SK-N-MC (cell line): ENCODE measurements at regions not wholly inside any gene's neighbourhood (a gene's known extent, or its start where the extent isn't known, plus 50 kb on each side); places are given as distances from the start of the nearest gene placed in this dataset.

Experiments
- EZH2 ChIP-seq: fragments of 200-600 bp; sonication (generic); IDR thresholded peaks from one replicate; pipeline ENCODE4 v1.6.1; 2017; ENCODE audit warnings: antibody characterized with exemption
- FOXP2 ChIP-seq: optimal IDR thresholded peaks from 2 replicates; pipeline ENCODE3; 2011; ENCODE audit warnings: mild to moderate bottlenecking, moderate library complexity; ENCODE audit not compliant: insufficient read depth; ENCODE audit errors: extremely low read length, control extremely low read depth
- POLR2AphosphoS5 ChIP-seq: IDR thresholded peaks from 2 replicates; pipeline ENCODE4 v1.6.1; 2012; ENCODE audit warnings: mild to moderate bottlenecking, low read depth, low read length, borderline replicate concordance

GRCh38 chr9:108265065-108265464 is 590.7 kb downstream of the ACTL7B start:
- no peak for TF ChIP-seq POLR2AphosphoS5
- no peak for TF ChIP-seq EZH2
- no peak for TF ChIP-seq FOXP2
